GM19035 (cell line): ENCODE measurements at regions not wholly inside any gene's neighbourhood (a gene's known extent, or its start where the extent isn't known, plus 50 kb on each side); places are given as distances from the start of the nearest gene placed in this dataset.

ENCODE experiments used
- ATAC-seq: cut with Tn5 transposase; IDR thresholded peaks from one replicate; pipeline ENCODE4 v1.9.1; 2021; ENCODE audit not compliant: unreplicated experiment

DNA sequence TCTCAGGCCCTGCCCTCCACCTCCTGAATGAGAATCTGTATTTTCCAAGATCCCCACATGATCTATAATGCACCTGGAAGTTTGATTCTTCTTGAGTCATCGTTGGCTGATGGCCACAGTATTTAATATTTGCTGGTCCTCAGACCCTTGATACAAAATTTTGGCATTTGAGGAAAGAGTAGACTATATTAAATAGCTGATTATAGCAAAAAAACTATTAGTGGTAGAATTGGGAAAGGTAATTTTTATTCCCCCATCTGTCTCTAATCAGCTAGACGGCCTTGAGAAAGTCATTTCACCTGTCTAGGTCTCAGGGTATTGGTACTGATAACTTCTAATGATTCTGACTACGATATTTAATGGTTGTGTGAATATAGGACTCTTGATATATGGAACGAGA is 176.8 kb downstream of the BMP2 start:
- no peak for ATAC-seq

DNA sequence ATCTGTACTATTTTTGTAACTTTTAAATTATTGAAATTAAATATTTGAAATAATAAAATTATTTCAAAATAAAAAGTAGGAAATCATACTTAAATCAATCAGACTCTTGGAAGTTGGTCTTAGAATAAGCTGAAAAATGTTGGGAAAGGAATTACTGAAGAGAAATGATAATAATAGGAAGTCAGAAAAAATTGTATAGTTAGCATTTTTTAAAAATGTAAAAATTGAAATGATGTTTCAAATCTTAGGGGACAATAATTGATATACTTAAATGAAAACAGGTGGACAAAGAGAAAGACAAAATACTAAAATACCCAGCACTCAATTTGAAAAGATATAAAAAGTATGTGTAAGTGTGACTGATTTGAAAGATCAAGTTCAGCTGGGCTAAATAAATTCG is 186.1 kb downstream of the BMP2 start:
- ATAC-seq: no peak

DNA sequence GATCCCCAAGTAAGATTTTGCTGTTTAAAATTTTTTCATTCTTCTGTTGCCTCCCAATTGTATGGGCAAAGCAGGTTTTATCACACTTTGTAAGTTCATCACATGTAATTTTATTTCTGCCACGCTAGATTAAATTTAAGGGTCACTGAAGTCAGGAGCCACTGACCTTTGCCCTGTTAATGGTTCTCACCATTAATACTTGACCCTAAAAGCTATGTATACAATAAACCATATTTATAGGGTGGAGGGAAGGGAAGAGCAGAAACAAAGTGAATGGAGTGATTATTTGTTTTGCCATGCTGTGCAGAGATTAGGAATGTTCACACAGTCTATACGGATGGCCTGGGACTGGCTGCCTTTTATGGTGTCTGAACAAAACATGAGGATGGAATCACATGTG is 186.7 kb downstream of the BMP2 start:
- no peak for ATAC-seq

DNA sequence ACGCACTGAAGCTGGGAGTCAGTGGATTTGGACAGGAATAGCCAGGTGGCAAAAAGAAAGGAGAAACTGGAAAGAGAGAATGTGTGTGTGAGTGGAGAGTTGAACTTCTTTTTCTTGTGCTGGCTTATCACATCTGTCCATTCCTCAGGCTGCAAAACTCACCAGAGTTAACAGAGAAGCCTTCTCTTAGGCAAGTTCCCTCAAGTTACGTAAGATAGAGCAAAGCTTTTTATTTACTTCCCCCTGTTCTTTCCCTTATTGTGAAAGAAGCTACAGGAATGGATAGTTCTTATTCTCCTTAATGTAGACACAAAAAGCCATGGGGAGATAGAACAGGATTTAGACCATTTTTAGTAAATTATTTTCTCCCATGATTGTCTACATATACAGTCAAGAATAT is 188.6 kb downstream of the BMP2 start:
- ATAC-seq: no peak

DNA sequence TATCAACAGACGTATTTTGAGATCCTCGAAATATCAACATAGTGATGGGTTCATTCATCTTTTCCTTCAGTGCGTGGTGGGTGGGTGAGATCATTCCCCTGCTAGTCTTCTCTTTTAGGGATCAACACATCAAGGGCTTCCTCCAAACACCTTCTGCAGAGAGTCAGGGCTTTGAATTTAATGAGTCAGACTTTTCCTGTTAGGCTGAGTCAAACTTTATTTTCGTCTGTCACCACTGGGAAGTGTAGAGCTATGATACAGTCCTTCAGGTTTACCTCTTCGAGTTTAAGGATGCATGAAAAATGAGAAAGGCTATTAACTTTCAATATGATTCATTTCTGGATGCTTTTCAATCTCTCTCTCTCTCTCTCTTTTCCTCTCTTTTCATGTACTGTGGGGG is 189.1 kb downstream of the BMP2 start:
- ATAC-seq: no peak

DNA sequence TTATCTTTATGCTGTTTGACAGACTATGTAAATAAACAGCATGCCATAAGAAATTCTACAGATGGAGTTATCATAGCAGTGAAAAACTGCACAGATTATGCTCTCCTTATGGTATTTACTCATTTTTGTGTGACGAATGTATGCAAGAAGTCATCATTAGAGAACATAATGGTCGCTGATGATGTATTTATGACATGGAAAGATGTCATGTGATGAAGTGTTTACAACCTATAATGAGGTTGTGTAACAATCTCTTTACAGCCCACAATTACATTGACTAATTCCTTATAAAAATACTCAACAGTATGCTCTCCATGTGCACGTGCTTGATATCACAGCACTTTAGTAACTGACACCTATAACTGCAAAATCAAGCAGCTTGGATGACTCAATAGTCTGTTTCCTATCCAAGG is 192.4 kb downstream of the BMP2 start:
- no peak for ATAC-seq

DNA sequence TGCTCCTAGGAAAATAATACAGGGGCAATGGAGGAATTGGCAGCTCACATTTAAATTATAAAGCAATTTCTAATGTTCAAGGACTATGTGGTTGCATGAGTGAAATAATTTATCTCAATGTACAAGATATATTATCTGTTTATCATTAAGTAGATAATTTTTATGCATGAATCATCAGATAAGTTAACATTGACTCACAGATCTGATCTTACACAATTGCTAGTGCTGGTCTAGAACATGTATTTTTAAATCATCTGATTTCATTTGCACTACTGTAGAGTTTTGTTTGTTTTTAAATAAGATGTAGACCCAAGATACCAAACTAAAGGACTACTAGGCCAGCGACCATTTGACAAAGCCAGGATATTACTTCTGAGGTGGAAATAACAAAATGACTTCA is 199.2 kb downstream of the BMP2 start:
- ATAC-seq: no peak

DNA sequence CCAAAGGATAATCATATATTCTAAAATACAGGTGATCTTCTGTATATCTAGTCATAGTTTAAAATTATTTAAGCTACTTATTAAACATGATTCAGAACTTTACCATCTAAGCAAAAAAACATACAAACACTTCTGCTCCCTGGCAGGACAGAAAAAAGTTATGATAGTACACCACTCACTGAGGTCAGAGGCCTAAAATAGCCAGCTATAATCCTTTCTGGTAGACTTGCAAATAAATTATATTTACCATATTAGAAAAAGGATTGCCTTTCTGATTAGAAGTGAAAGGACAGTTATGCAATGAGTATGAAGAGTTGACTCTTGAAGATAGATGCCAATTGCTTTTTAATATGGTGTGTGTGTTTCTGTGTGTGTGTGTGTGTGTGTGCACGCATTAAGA is 207.4 kb downstream of the BMP2 start:
- ATAC-seq: no peak

DNA sequence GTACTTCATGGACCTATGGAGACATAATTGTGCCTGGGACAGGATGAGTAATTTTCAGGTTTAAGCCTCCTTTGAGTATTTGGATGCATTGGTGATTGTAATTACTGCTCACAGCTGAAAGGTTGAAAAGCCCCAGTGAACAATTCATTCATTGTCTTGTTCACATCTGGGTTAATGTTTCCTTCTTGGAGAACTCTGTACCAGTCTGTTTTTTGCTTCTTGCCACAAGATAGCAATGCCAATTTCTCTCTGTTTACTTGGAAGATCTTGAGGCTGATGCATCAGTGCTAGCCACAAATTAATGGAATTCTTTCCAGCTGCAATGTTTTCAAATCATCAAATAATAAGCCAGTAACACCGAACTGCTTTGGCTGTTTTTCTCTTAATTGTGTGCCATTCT is 207.8 kb downstream of the BMP2 start:
- no peak for ATAC-seq

DNA sequence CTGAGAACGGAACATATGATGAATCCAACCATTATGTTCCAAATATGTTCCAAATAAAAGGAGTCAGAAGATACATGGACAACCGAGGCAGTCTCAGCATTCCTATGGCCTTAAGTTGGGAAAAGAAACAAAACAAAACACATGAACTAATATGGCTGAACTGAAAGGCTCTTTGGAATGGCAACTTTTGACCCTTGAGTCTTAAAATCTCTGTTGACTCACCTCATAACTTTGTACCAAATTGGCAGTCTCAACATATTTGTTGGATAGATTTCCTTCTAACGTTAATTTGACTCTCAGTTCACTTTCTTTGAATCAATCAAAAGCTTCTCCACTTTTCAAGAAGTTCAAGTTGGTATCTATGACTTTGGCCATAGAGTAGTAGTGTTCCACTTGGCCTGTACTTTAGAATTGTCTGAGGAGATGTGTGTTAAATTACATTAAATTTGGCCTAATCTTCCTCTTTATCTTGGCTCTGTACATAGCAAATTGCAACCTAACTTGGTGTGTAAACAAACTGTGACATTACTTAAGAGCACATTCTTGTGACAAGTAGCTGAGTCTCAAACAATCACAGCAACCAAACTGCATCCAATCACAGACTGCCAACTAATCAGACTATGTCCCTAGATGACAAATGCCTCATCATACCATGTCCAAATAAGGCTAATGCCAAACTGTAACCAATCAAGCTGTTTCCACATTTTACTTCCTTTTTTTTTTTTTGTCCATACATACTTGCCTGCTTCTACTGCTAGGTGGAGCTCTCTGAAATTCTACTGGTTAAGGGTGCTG is 208.8 kb downstream of the BMP2 start:
- ATAC-seq: no peak

DNA sequence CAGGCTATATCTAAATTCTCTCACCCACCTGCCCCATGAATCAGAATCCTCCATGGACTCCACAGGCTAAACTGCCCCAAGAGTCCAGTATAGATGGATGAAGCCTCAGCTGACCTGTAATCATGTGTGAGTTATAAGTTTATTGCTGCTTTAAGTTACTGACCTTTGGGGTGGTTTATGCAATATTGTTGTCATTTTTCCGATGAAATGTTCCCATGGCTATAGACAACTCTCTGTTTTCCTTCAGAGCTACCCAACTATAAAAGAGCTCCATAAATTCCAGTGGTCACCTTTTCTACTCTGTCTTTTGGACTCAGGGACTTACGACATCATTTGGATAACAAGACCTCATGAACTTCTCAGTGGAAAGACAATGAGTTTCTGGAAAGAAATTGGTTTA is 212.1 kb downstream of the BMP2 start:
- ATAC-seq: no peak

DNA sequence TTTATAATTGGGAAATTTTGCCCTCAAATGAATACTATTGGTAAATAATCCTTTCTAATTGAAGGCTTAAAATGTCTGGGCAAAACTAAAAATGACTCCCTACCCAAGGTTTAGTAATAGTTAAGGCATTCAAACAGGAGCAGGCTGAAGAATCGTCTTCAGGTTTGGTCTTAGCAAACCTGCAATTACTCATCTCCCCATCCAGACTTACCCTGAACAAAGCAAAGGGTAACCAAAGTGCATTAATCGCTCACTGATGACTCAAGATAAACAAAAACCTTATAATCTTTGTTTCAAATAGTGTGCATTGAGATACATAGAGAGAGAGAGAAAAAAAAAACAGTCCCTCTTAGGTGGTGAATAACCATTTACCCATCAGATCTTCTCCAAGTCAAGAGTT is 225.5 kb downstream of the BMP2 start:
- ATAC-seq: no peak

DNA sequence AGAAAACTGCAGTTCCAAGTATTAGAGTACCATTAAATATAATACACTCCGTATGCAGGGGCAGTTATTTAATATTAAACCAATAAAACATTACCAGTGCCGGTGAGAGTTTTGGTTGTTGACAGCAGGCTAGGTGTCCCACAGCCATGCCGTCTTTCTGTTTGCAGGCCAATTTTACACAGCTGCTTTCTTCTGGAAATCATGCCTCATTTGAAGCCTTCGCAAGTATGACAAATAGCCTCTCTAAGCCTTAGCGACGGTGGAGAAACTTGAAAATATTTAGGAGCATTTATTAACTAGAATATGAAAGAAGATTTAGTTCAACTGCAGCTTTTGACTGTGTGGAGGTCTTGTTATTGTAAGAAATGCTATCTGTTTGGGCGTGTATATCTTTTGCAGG is 226.0 kb downstream of the BMP2 start:
- no peak for ATAC-seq

DNA sequence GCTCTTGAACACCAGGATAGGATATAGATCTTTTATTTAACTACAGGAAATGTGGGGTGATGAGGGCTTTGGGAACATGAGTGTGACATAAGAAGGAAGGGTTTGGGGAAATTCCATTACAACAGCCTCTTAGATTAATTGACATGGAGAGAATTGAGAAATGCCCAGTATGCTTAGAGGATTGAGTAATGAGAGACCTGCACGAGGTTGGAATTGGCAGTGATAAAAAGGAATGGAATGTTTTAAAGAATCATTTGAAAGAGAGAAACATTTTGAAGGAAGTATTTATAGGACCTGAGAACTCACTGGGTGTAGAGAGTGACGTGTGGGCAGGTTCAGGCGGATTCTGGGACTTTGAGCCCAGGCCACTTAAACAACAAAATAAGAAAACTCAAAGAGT is 227.0 kb downstream of the BMP2 start:
- ATAC-seq: no peak

DNA sequence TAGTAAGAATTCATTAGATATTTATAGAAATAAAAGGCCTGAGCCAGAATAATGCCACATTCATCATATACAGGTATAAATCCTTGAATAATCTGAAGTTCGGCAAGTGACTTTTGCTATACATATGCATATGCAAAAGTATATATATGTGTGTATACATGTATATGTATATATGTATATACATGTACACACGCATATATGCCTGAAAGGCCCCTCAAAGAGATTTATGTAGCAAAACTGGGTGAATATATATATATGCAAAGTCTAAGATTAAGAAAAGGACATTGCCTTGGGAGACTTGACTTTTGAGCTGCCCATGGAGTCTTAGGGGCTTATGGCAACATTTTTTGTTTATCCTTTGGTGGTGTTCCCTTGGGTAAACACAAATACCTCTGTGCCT is 231.4 kb downstream of the BMP2 start:
- no peak for ATAC-seq

DNA sequence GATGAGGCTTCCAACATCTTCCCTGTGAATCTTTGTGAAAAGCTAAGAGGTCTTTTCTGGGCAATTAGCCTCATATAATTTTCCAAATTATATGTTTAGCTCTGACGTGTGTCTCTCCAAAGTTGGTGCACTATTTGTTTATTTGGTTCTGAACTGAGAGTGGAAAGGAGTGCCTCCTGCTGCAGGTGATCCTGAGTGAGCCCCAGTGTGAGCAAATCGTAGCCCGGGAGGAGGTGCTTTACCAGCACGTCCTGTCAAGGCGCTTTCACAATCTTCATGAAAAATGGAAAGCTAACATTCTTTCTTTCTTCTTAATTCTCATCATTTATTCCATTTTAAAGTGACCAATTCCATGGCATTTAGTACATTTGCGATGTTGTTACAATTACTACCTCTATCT is 231.9 kb downstream of the BMP2 start:
- ATAC-seq: no peak

DNA sequence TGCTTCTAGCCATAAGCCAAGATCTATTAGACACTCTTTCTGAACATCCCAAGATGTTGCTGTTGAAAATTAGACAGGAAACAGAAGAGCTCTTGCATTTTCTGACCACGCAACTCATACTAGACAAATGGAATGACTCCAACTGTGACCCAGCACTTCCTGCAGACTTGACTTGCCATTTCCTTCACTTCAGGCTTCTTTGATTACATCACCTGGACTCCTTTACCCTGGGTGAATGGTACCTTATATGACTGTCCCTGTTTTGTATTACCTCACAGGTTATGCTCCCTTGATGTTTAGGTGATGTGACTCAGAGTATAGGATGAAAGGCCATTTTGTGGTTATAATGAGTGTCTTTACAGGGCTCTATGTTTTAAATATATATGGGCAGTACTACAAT is 236.1 kb downstream of the BMP2 start:
- ATAC-seq: no peak

DNA sequence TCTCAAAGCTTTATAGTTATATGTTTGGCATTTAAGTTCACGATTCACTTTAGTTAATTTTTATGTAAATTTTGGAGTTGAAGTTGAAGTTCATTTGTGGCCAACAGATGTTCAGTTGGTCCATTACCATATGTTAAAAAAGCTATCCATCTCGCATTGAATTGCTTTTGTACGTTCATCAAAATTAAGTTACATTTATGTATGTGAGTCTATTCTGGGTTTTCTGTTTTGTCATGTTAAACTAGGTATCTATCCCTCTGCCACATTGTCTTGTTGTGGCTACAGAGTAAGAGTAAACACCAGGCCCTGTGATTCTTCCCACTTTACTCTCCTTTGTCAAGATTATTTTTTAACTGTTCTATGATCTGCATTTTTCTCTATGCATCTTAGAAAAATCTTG is 237.3 kb downstream of the BMP2 start:
- ATAC-seq: no peak

DNA sequence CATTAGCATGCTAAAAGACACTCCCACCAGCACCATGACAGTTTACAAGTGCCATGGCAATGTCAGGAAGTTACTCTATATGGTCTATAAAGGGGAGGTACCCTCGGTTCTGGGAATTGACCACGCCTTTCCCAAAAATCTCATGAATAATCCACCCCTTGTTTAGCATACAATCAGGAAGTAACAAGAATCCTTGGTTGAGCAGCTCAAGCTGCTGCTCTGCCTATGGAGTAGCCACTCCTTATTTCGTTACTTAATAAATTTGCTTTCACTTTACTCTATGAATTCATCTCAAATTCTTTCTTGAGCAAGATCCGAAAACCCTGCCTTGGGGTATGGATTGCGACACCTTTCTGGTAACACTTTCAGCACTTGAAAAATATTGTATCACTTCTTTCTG is 243.0 kb downstream of the BMP2 start:
- no peak for ATAC-seq

DNA sequence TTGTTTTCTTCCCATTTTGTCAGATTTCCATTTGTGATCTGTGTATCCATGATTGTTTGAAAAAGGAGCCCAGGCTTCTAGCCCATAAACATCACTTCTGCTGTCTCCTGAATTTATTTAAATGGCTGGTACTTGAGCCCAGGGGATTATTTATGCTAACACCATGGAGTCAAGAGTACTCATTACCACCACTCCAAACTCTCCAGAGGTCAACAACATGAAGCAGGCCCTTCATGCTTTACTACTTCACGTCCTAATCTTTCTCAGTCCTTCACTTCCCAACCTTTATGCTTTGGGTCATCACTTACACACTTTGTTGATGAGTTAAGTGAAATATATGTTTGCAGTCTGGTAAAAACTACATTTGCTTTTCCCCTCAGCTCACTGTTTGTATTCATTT is 247.8 kb downstream of the BMP2 start:
- ATAC-seq: no peak

DNA sequence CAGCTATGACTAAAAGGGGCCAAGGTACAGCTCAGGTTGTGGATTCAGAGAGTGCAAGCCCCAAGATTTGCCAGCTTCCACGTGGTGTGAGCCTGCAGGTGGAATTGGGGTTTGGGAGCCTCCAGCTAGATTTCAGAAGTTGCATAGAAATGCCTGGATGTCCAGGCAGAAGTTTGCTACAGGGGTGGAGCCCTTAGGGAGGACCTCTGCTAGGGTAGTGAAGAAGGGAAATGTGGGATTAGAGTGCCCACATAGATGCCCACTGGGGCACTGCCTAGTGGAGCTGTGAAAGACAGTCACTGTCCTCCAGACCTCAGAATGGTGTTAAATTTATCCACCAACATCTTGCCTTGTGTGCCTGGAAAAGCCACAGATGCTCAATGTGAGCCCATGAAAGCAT is 255.1 kb downstream of the BMP2 start:
- no peak for ATAC-seq

DNA sequence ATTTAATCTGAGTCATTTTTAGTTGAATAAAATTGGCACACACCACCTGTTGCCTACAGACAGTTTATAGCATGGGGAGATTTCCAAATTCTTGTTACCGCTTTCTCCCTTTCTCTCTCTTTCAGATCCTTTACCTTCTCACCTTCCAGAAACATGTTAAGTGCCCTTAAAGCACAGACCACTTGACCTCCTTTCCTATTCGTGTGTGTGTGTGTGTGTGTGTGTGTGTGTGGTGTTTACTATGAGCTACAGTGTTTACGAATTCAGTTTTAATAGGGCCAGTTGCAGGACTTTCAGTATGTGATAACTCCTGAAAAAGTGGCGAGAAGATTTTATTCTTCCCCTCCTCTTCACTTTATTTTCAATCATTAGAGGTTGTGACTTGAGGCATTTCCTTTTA is 258.1 kb downstream of the BMP2 start:
- no peak for ATAC-seq

DNA sequence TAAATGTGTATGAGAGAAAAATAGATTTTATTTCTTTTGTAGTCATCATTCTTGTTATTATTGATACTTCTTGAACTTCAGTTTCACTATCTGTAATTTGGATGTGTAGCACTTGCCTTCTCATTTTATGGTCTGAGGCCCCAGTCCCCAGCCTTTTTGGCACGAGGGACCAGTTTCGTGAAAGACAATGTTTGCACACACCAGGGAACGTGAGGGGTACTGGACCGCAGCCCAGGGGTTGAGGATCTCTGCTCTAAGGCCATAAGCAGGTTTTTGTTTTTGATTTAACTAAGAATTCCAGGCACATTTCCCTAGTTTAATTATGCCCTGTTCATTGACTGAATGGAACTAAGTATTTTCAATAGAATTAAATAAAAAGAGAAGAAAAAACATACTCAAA is 261.5 kb downstream of the BMP2 start:
- ATAC-seq: no peak
